ENCODE measurements at regions not wholly inside any gene's neighbourhood (a gene's known extent, or its start where the extent isn't known, plus 50 kb on each side); places are given as distances from the start of the nearest gene placed in this dataset.

GRCh38 chr5:74378464-74378863 is 262.1 kb downstream of the ENC1 start:
- TF ChIP-seq CTCF (IDR thresholded peaks at IDR 0.05) (no peak), POLR2A (IDR thresholded peaks at IDR 0.05) (no peak)

Measured in testis (tissue), 2 donors.